Spleen (tissue), 11 donors: ENCODE measurements at regions not wholly inside any gene's neighbourhood (a gene's known extent, or its start where the extent isn't known, plus 50 kb on each side); places are given as distances from the start of the nearest gene placed in this dataset.
A peak's percentile ranks its signal among the peaks of the same experiment; 100 is the strongest.

Source experiments
- DNase-seq: peaks from one replicate; pipeline ENCODE4 v3.0.0-alpha.2; 2020
- H3K27ac ChIP-seq, 8 donors: fragments of 200-600 bp; sonication (generic) in 7 of 8; 1 replicate in 4 of 8; 2 replicates in 4 of 8; pipeline versions ENCODE4 v1.5.0 to v1.8.0; 2016 to 2021; ENCODE audit warnings: inconsistent platforms in 4 of 8, mild to moderate bottlenecking in 4 of 8, moderate library complexity in 1 of 8
- H3K27me3 ChIP-seq, 7 donors: fragments of 200-600 bp; sonication (generic) in 6 of 7; replicated peaks in 1 of 7; 1 replicate in 4 of 7; 2 replicates in 3 of 7; pipeline versions ENCODE4 v1.5.0 to v1.8.0; 2016 to 2021; ENCODE audit warnings: inconsistent platforms in 3 of 7, mild to moderate bottlenecking in 1 of 7
- H3K36me3 ChIP-seq, 6 donors: fragments of 200-600 bp; sonication (generic) in 5 of 6; 1 replicate in 4 of 6; 2 replicates in 2 of 6; pipeline versions ENCODE4 v1.5.0 to v1.8.0; 2016 to 2021; ENCODE audit warnings: inconsistent platforms in 2 of 6
- H3K4me1 ChIP-seq, 6 donors: fragments of 200-600 bp; sonication (generic) in 5 of 6; 1 replicate in 3 of 6; 2 replicates in 3 of 6; pipeline versions ENCODE4 v1.5.0 to v1.8.0; 2016 to 2021; ENCODE audit warnings: inconsistent platforms in 3 of 6
- H3K4me3 ChIP-seq, 8 donors: fragments of 200-600 bp; sonication (generic) in 7 of 8; 1 replicate in 4 of 8; 2 replicates in 4 of 8; pipeline versions ENCODE4 v1.5.0 to v1.8.0; 2016 to 2021; ENCODE audit warnings: inconsistent platforms in 4 of 8, mild to moderate bottlenecking in 4 of 8, moderate library complexity in 2 of 8
- H3K9me3 ChIP-seq, 8 donors: fragments of 200-600 bp; sonication (generic) in 7 of 8; 1 replicate in 4 of 8; 2 replicates in 4 of 8; pipeline versions ENCODE4 v1.5.0 to v1.8.0; 2016 to 2021; ENCODE audit warnings: inconsistent platforms in 4 of 8
- CTCF ChIP-seq, 11 experiments: fragments of 200-600 bp in 7 of 11; fragments of 450-650 bp in 4 of 11; sonication (generic) in 4 of 11; IDR thresholded peaks in 8 of 11; conservative IDR thresholded peaks in 3 of 11; 1 replicate in 7 of 11; 2 replicates in 4 of 11; pipeline versions ENCODE4 v1.4.0 to v1.8.0; 2016 to 2021; ENCODE audit warnings: antibody characterized with exemption in 11 of 11, inconsistent platforms in 4 of 11, mild to moderate bottlenecking in 1 of 11
- POLR2A ChIP-seq, 3 donors: fragments of 450-650 bp; IDR thresholded peaks; one replicate each; pipeline ENCODE4 v1.5.1; 2017; ENCODE audit warnings: antibody characterized with exemption in 3 of 3, mild to moderate bottlenecking in 1 of 3
- POLR2AphosphoS5 ChIP-seq, 3 donors: sonication (generic); formaldehyde crosslinking; IDR thresholded peaks; one replicate each; pipeline ENCODE4 v1.5.1; 2017; ENCODE audit warnings: antibody characterized with exemption in 3 of 3
- WGBS, 5 donors: extraction: QIAGEN DNeasy Blood & Tissue Kit in 3 of 5; methylation state at CpG; one replicate each; pipeline versions ENCODE4 v1.1.5 to v1.1.7; 2013 to 2018; 5-methylcytosine and 5-hydroxymethylcytosine counted together
- intact Hi-C: fragments of 100-400 bp; cut with DNase I; formaldehyde crosslinking; loops from one replicate; pipeline ENCODE4 v1.15.0; 2023; ENCODE audit warnings: low total_unique reads
- donor health status: healthy with polysubstance abuse.
- donor health status: DM: no; HTN: no; CAD: no; lungs with moderate emphysema.
- donor health status: DM: no; HTN: no; CAD: no.
- donor health status: Bipolar disorder and iron deficiency.
- donor health status: healthy.
- donor health status: DM: no; HTN: no; CAD: no.
- donor health status: DM: yes; HTN: yes; CAD: no.

DNA sequence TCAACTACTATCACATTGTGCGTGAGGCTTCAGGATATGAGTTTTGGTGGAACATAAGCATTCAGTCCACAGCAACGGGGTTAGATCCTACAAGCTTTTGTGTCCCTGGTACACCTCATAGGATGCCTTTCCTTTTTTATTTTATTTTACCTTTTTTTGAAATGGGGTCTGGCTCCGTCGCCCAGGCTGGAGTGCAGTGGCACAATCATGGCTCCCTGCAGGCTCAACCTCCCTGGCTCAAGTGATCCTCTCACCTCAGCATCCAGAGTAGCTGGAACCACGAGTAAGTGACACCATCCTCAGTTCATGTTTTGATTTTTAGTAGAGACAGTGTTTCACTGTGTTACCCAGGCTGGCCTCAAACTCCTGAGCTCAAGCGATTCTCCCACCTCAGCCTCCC lies 86.0 kb upstream of the RAI14 start:
- no peaks in the 10 kb centered on the region for H3K36me3 ChIP-seq
- intact Hi-C loops = no loop called here
- H3K4me1 ChIP-seq = peaks cover 0 to 5% (median under 1%) of the 10 kb centered on the region in 6 donors
- no peak overlapping the region for H3K4me3 ChIP-seq
- TF ChIP-seq CTCF (IDR thresholded peaks at IDR 0.05 in 8 of 11, conservative IDR thresholded peaks at IDR 0.05 in 3 of 11) = no peak
- no peak for TF ChIP-seq POLR2AphosphoS5 (IDR thresholded peaks at IDR 0.05)
- TF ChIP-seq POLR2A (IDR thresholded peaks at IDR 0.05) = no peak
- DNase-seq = no peak
- 79 to 92% (median 85%) methylated on average over 6 of the region's 6 CpGs for WGBS, 5 donors
- no peaks in the 10 kb centered on the region for H3K27me3 ChIP-seq
- peak overlapping the region in 1 of 8 donors; percentile 54 for H3K27ac ChIP-seq
- H3K9me3 ChIP-seq = no peaks in the 10 kb centered on the region

- no peaks in the 10 kb centered on the region for H3K27me3 ChIP-seq
- no peaks in the 10 kb centered on the region for H3K4me1 ChIP-seq
- no peak for DNase-seq
- H3K4me3 ChIP-seq = no peak overlapping the region
- H3K36me3 ChIP-seq = no peaks in the 10 kb centered on the region
- WGBS, 5 donors = 54 to 69% (median 64%) methylated on average over 5 of the region's 5 CpGs
- no peak for TF ChIP-seq POLR2A (IDR thresholded peaks at IDR 0.05)
- TF ChIP-seq POLR2AphosphoS5 (IDR thresholded peaks at IDR 0.05) = no peak
- no peak for TF ChIP-seq CTCF (IDR thresholded peaks at IDR 0.05 in 8 of 11, conservative IDR thresholded peaks at IDR 0.05 in 3 of 11)
- no peaks in the 10 kb centered on the region for H3K9me3 ChIP-seq
- intact Hi-C loops = no loop called here
- H3K27ac ChIP-seq = peak overlapping the region in 4 of 8 donors; percentile 0 to 54 (median 25)
These were observed 85.1 kb upstream of the RAI14 start for GRCh38 chr5:34570721-34571676.

- peak overlapping the region in 3 of 8 donors; percentile 19 to 54 (median 31) for H3K27ac ChIP-seq
These were observed 84.5 kb upstream of the RAI14 start for GRCh38 chr5:34571677-34572041.

More at GRCh38 chr5:34571677-34572041, 84.5 kb upstream of the RAI14 start:
- TF ChIP-seq POLR2A (IDR thresholded peaks at IDR 0.05) (no peak), CTCF (IDR thresholded peaks at IDR 0.05 in 8 of 11, conservative IDR thresholded peaks at IDR 0.05 in 3 of 11) (no peak), POLR2AphosphoS5 (IDR thresholded peaks at IDR 0.05) (no peak)
- Histone ChIP-seq H3K27me3 (no peaks in the 10 kb centered on the region), H3K36me3 (no peaks in the 10 kb centered on the region), H3K4me1 (no peaks in the 10 kb centered on the region), H3K4me3 (no peak overlapping the region), H3K9me3 (no peaks in the 10 kb centered on the region)
- no peak for DNase-seq
- intact Hi-C loops = no loop called here
- 89 to 95% (median 91%) methylated on average over 3 of the region's 3 CpGs for WGBS, 5 donors
